ENCODE measurements at regions not wholly inside any gene's neighbourhood (a gene's known extent, or its start where the extent isn't known, plus 50 kb on each side); places are given as distances from the start of the nearest gene placed in this dataset.

DNA sequence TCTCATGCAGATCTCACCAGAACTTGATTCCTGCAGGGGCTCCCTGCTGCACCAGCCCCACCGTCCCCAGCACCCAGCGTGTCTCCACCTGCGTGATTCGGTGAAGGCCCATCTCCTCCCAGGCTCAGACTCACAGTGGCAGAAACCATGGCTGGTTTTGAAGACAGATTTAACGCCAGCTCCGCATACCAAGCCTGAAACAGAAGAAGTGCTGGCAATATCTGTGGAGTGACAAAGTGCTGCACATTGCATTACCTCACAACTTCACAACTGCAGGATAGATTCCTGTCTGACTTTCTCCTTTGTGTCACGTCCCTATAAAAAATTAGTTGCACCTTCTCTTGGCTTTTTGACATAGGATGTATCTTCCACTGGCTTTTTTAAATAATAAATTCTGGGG lies 120.7 kb downstream of the TTLL2 start:
- Histone ChIP-seq H3K4me1 (no peaks in the 10 kb centered on the region), H3K9me3 (no peaks in the 10 kb centered on the region), H3K4me3 (no peak overlapping the region), H3K27me3 (no peaks in the 10 kb centered on the region), H3K27ac (no peak overlapping the region), H3K36me3 (no peaks in the 10 kb centered on the region)
- no peak for TF ChIP-seq CTCF (IDR thresholded peaks at IDR 0.05)
- intact Hi-C loops (cut with DNase I; ENCODE audit: low total_unique reads), result no loop called here
- no peak for DNase-seq

GRCh38 chr6:167446046-167446445 lies 121.2 kb downstream of the TTLL2 start:
- Histone ChIP-seq H3K27me3 (no peaks in the 10 kb centered on the region), H3K36me3 (no peaks in the 10 kb centered on the region), H3K4me1 (no peaks in the 10 kb centered on the region), H3K27ac (no peak overlapping the region), H3K4me3 (no peak overlapping the region), H3K9me3 (no peaks in the 10 kb centered on the region)
- intact Hi-C loops (cut with DNase I; ENCODE audit: low total_unique reads), result no loop called here
- no peak for TF ChIP-seq CTCF (IDR thresholded peaks at IDR 0.05)
- DNase-seq, result no peak

DNA sequence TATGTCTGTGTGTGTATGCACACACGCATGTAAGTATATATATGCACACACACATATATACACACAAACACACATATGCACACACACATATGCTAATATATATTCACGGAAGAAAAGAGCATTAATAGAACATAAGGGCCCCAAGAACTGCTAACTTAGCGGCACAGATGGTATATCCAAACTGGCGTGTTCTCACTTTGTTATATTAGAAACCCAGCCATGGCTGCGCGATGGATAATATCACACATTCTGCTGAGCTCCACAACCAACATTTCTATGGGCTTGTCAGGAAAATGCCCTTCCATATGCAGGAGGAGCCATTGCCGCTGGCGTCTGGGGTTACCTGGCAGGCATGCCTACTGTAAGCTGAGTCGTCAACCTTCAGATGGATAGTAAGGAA lies 122.1 kb downstream of the TTLL2 start:
- no peak for TF ChIP-seq CTCF (IDR thresholded peaks at IDR 0.05)
- DNase-seq, result no peak

GRCh38 chr6:167448378-167448777 lies 123.5 kb downstream of the TTLL2 start:
- no peaks in the 10 kb centered on the region for H3K27me3 ChIP-seq
- no peak overlapping the region for H3K4me3 ChIP-seq
- H3K36me3 ChIP-seq, result no peaks in the 10 kb centered on the region
- H3K27ac ChIP-seq, result no peak overlapping the region
- H3K9me3 ChIP-seq, result no peaks in the 10 kb centered on the region
- no peak for DNase-seq
- TF ChIP-seq CTCF (IDR thresholded peaks at IDR 0.05), result no peak
- H3K4me1 ChIP-seq, result no peaks in the 10 kb centered on the region
- intact Hi-C loops (cut with DNase I; ENCODE audit: low total_unique reads), result no loop called here

More for the DNA sequence above, 122.1 kb downstream of the TTLL2 start:
- Histone ChIP-seq H3K4me3 (no peak overlapping the region), H3K27ac (no peak overlapping the region), H3K27me3 (no peaks in the 10 kb centered on the region), H3K4me1 (no peaks in the 10 kb centered on the region), H3K36me3 (no peaks in the 10 kb centered on the region), H3K9me3 (no peaks in the 10 kb centered on the region)
- intact Hi-C loops (cut with DNase I; ENCODE audit: low total_unique reads), result no loop called here

GRCh38 chr6:167449094-167449861 lies 124.4 kb downstream of the TTLL2 start:
- Histone ChIP-seq H3K36me3 (no peaks in the 10 kb centered on the region), H3K27ac (no peak overlapping the region), H3K4me1 (no peaks in the 10 kb centered on the region), H3K4me3 (no peak overlapping the region), H3K27me3 (no peaks in the 10 kb centered on the region), H3K9me3 (no peaks in the 10 kb centered on the region)
- DNase-seq, result no peak
- no peak for TF ChIP-seq CTCF (IDR thresholded peaks at IDR 0.05)
- intact Hi-C loops (cut with DNase I; ENCODE audit: low total_unique reads), result no loop called here
